ENCODE measurements at regions not wholly inside any gene's neighbourhood (a gene's known extent, or its start where the extent isn't known, plus 50 kb on each side); places are given as distances from the start of the nearest gene placed in this dataset.

- TF ChIP-seq CTCF (conservative IDR thresholded peaks at IDR 0.05; ENCODE audit: low read length) (no peak), EZH2phosphoT487 (IDR thresholded peaks at IDR 0.05; ENCODE audit: borderline replicate concordance, low read depth, low read length) (no peak)
These were observed 85.4 kb downstream of the TMEM167A start for GRCh38 chr5:82991678-82992323.
